ENCODE measurements at regions not wholly inside any gene's neighbourhood (a gene's known extent, or its start where the extent isn't known, plus 50 kb on each side); places are given as distances from the start of the nearest gene placed in this dataset.
"Not testable (repeated sequence)": the region's sequence is repeated elsewhere in the genome, so short reads cannot be mapped to it uniquely, and the experiment has no call there.

GRCh38 chr10:125605167-125605566 is 77.8 kb downstream of the TEX36 start:
- DNase-seq (ENCODE audit: low spot score): no peak

GRCh38 chr10:125602825-125603224 is 80.1 kb downstream of the TEX36 start:
- no peak for DNase-seq (ENCODE audit: low spot score)

- DNase-seq (ENCODE audit: low spot score): no peak
Measured at GRCh38 chr10:125599194-125599593, 83.8 kb downstream of the TEX36 start.

- no peak for DNase-seq (ENCODE audit: low spot score)
Measured at GRCh38 chr10:125595911-125596310, 87.1 kb downstream of the TEX36 start.

GRCh38 chr10:125593644-125594043 is 89.3 kb downstream of the TEX36 start:
- DNase-seq (ENCODE audit: low spot score): no peak

GRCh38 chr10:125592897-125593296 is 90.1 kb downstream of the TEX36 start:
- DNase-seq (ENCODE audit: low spot score): no peak

GRCh38 chr10:125591886-125592285 is 91.1 kb downstream of the TEX36 start:
- DNase-seq (ENCODE audit: low spot score): no peak

- DNase-seq (ENCODE audit: low spot score): not testable (repeated sequence)
Measured at GRCh38 chr10:125588738-125589137, 94.2 kb downstream of the TEX36 start.

- no peak for DNase-seq (ENCODE audit: low spot score)
Measured at GRCh38 chr10:125584954-125585353, 98.0 kb downstream of the TEX36 start.

GRCh38 chr10:125578658-125579315 is 104.2 kb downstream of the TEX36 start:
- no peak for DNase-seq (ENCODE audit: low spot score)

- DNase-seq (ENCODE audit: low spot score): no peak
Measured at GRCh38 chr10:125575843-125576242, 107.1 kb downstream of the TEX36 start.

GRCh38 chr10:125568156-125568555 is 114.8 kb downstream of the TEX36 start:
- DNase-seq (ENCODE audit: low spot score): no peak

- DNase-seq (ENCODE audit: low spot score): no peak
Measured at GRCh38 chr10:125567529-125567928, 115.4 kb downstream of the TEX36 start.

GRCh38 chr10:125565046-125565445 is 117.9 kb downstream of the TEX36 start:
- DNase-seq (ENCODE audit: low spot score): no peak

GRCh38 chr10:125564570-125564969 is 118.4 kb downstream of the TEX36 start:
- DNase-seq (ENCODE audit: low spot score): no peak

- DNase-seq (ENCODE audit: low spot score): no peak
Measured at GRCh38 chr10:125562737-125563136, 120.2 kb downstream of the TEX36 start.

GRCh38 chr10:125560947-125561346 is 122.0 kb downstream of the TEX36 start:
- no peak for DNase-seq (ENCODE audit: low spot score)

GRCh38 chr10:125559210-125559609 is 123.8 kb downstream of the TEX36 start:
- DNase-seq (ENCODE audit: low spot score): no peak

GRCh38 chr10:125557801-125558505 is 125.0 kb downstream of the TEX36 start:
- DNase-seq (ENCODE audit: low spot score): no peak

GRCh38 chr10:125557311-125557710 is 125.7 kb downstream of the TEX36 start:
- no peak for DNase-seq (ENCODE audit: low spot score)

GRCh38 chr10:125556882-125557281 is 126.1 kb downstream of the TEX36 start:
- no peak for DNase-seq (ENCODE audit: low spot score)

- no peak for DNase-seq (ENCODE audit: low spot score)
Measured at GRCh38 chr10:125555743-125556142, 127.2 kb downstream of the TEX36 start.

- DNase-seq (ENCODE audit: low spot score): no peak
Measured at GRCh38 chr10:125555267-125555666, 127.7 kb downstream of the TEX36 start.

GRCh38 chr10:125554753-125555152 is 128.2 kb downstream of the TEX36 start:
- DNase-seq (ENCODE audit: low spot score): no peak

Measured in mucosa of gallbladder (tissue), 1 donor.